Activated CD8-positive, alpha-beta T cell treated with anti-CD3 and anti-CD28 coated beads for 36 hours (primary cell): ENCODE measurements at regions not wholly inside any gene's neighbourhood (a gene's known extent, or its start where the extent isn't known, plus 50 kb on each side); places are given as distances from the start of the nearest gene placed in this dataset.

Experiments used
- ATAC-seq: fragments of 200-7000 bp; cut with Tn5 transposase; one replicate; pipeline ENCODE4 v1.10.0; 2021; ENCODE audit warnings: mild to moderate bottlenecking, moderate library complexity
- CTCF ChIA-PET: fragments of 350-600 bp; sonication (Branson Sonifier 250); formaldehyde crosslinking; loops from one replicate; lab custom pipeline; 2021; ENCODE audit warnings: antibody characterized with exemption; lab: Charles Lee
- POLR2A ChIA-PET: fragments of 350-600 bp; sonication (Branson Sonifier 250); formaldehyde crosslinking; loops from one replicate; lab custom pipeline; 2021; ENCODE audit warnings: antibody characterized with exemption; lab: Charles Lee
- DNase-seq: peaks from one replicate; pipeline ENCODE4 v3.0.0-alpha.2; 2020
- H3K27ac Mint-ChIP-seq: one replicate; pipeline ENCODE4 v1.8.0; 2021; ENCODE audit warnings: mild to moderate bottlenecking, mixed read lengths
- H3K27me3 Mint-ChIP-seq: one replicate; pipeline ENCODE4 v1.8.0; 2021; ENCODE audit warnings: mixed read lengths
- H3K36me3 Mint-ChIP-seq: one replicate; pipeline ENCODE4 v1.8.0; 2021; ENCODE audit warnings: low read depth, mixed read lengths
- H3K4me1 Mint-ChIP-seq: one replicate; pipeline ENCODE4 v1.8.0; 2021; ENCODE audit warnings: low read depth, mixed read lengths
- H3K4me3 Mint-ChIP-seq: one replicate; pipeline ENCODE4 v1.8.0; 2021; ENCODE audit warnings: mild to moderate bottlenecking, moderate library complexity, mixed read lengths
- H3K9me3 Mint-ChIP-seq: one replicate; pipeline ENCODE4 v1.8.0; 2021; ENCODE audit warnings: mixed read lengths
- CTCF ChIP-seq: fragments of 200-600 bp; IDR thresholded peaks from one replicate; pipeline ENCODE4 v1.8.0; 2022; ENCODE audit warnings: antibody characterized with exemption, mild to moderate bottlenecking
- intact Hi-C: fragments of 100-400 bp; cut with micrococcal nuclease; formaldehyde crosslinking; loops from one replicate; pipeline ENCODE4 v1.10.0; 2022

- DNase-seq (no peak), ATAC-seq (no peak)
- H3K4me3 Mint-ChIP-seq: no peak overlapping the region
- no peaks in the 10 kb centered on the region for H3K9me3 Mint-ChIP-seq
- no peaks in the 10 kb centered on the region for H3K4me1 Mint-ChIP-seq
- peaks cover 10% of the 10 kb centered on the region for H3K27me3 Mint-ChIP-seq
- intact Hi-C loops: no loop called here
- H3K27ac Mint-ChIP-seq: no peak overlapping the region
- no peaks in the 10 kb centered on the region for H3K36me3 Mint-ChIP-seq
- ChIA-PET CTCF (no interaction called here), POLR2A (no interaction called here)
- TF ChIP-seq CTCF: no peak
These were observed 56.7 kb upstream of the CXCL14 start for GRCh38 chr5:135635451-135635850.

GRCh38 chr5:135632798-135633197 lies 54.0 kb upstream of the CXCL14 start:
- no peak for TF ChIP-seq CTCF
- Mint-ChIP-seq H3K9me3 (no peaks in the 10 kb centered on the region), H3K27ac (no peak overlapping the region), H3K4me1 (no peaks in the 10 kb centered on the region), H3K36me3 (no peaks in the 10 kb centered on the region), H3K27me3 (peaks cover 9% of the 10 kb centered on the region), H3K4me3 (no peak overlapping the region)
- no peak for DNase-seq
- POLR2A ChIA-PET: no interaction called here
- ATAC-seq: no peak
- CTCF ChIA-PET: no interaction called here
- intact Hi-C loops: no loop called here

GRCh38 chr5:135631391-135631790 lies 52.6 kb upstream of the CXCL14 start:
- POLR2A ChIA-PET: no interaction called here
- H3K36me3 Mint-ChIP-seq: no peaks in the 10 kb centered on the region
- H3K27ac Mint-ChIP-seq: no peak overlapping the region
- no peak for DNase-seq
- intact Hi-C loops: no loop called here
- no peak overlapping the region for H3K4me3 Mint-ChIP-seq
- CTCF ChIA-PET: no interaction called here
- ATAC-seq: no peak
- TF ChIP-seq CTCF: no peak
- no peaks in the 10 kb centered on the region for H3K4me1 Mint-ChIP-seq
- peaks cover 4% of the 10 kb centered on the region for H3K27me3 Mint-ChIP-seq
- H3K9me3 Mint-ChIP-seq: no peaks in the 10 kb centered on the region

- ChIA-PET POLR2A (no interaction called here), CTCF (no interaction called here)
- no peaks in the 10 kb centered on the region for H3K9me3 Mint-ChIP-seq
- intact Hi-C loops: no loop called here
- ATAC-seq (no peak), DNase-seq (no peak)
- no peak overlapping the region for H3K4me3 Mint-ChIP-seq
- no peak for TF ChIP-seq CTCF
- peaks cover 2% of the 10 kb centered on the region for H3K27me3 Mint-ChIP-seq
- no peaks in the 10 kb centered on the region for H3K4me1 Mint-ChIP-seq
- no peaks in the 10 kb centered on the region for H3K36me3 Mint-ChIP-seq
- H3K27ac Mint-ChIP-seq: no peak overlapping the region
These were observed 50.9 kb upstream of the CXCL14 start for GRCh38 chr5:135629666-135630065.

- TF ChIP-seq CTCF: no peak
- Mint-ChIP-seq H3K9me3 (no peaks in the 10 kb centered on the region), H3K4me1 (no peaks in the 10 kb centered on the region), H3K27me3 (peaks cover 2% of the 10 kb centered on the region), H3K27ac (no peak overlapping the region), H3K4me3 (no peak overlapping the region), H3K36me3 (no peaks in the 10 kb centered on the region)
- intact Hi-C loops: no loop called here
- ATAC-seq (no peak), DNase-seq (no peak)
- ChIA-PET CTCF (no interaction called here), POLR2A (interaction anchor here (0.6 kb wide), 1 partner anchor 180 kb away, joined by 3 read pairs; no protein-coding TSS in a partner anchor)
These were observed 50.2 kb upstream of the CXCL14 start for GRCh38 chr5:135628771-135629563.
